ENCODE measurements at regions not wholly inside any gene's neighbourhood (a gene's known extent, or its start where the extent isn't known, plus 50 kb on each side); places are given as distances from the start of the nearest gene placed in this dataset.

- peaks cover 2% of the 10 kb centered on the region for H3K4me1 ChIP-seq (ENCODE audit: low read depth)
- no peak for DNase-seq
- H3K9me3 ChIP-seq = no peaks in the 10 kb centered on the region
- intact Hi-C loops (cut with DNase I, micrococcal nuclease) = no loop called here
- H3K4me3 ChIP-seq = no peak overlapping the region
- ATAC-seq = no peak
- TF ChIP-seq CTCF (IDR thresholded peaks at IDR 0.05) = no peak
- no peaks in the 10 kb centered on the region for H3K36me3 ChIP-seq (ENCODE audit: low read depth)
These were observed 518.3 kb upstream of the JAG1 start for GRCh38 chr20:11192106-11192505.

GRCh38 chr20:11193241-11193640 lies 519.4 kb upstream of the JAG1 start:
- no peak for ATAC-seq

GRCh38 chr20:11195169-11195568 lies 521.4 kb upstream of the JAG1 start:
- peak; percentile 46 to 58 (median 52) for DNase-seq
- TF ChIP-seq CTCF (IDR thresholded peaks at IDR 0.05) = no peak
- Histone ChIP-seq H3K9me3 (no peaks in the 10 kb centered on the region), H3K4me1 (ENCODE audit: low read depth) (peaks cover 5% of the 10 kb centered on the region), H3K36me3 (ENCODE audit: low read depth) (no peaks in the 10 kb centered on the region), H3K4me3 (no peak overlapping the region)
- intact Hi-C loops (cut with DNase I, micrococcal nuclease) = no loop called here
- peak; percentile 74 for ATAC-seq

More at GRCh38 chr20:11193241-11193640, 519.4 kb upstream of the JAG1 start:
- intact Hi-C loops (cut with DNase I, micrococcal nuclease) = no loop called here
- Histone ChIP-seq H3K4me3 (no peak overlapping the region), H3K4me1 (ENCODE audit: low read depth) (peaks cover 2% of the 10 kb centered on the region), H3K9me3 (no peaks in the 10 kb centered on the region), H3K36me3 (ENCODE audit: low read depth) (no peaks in the 10 kb centered on the region)
- DNase-seq = no peak
- TF ChIP-seq CTCF (IDR thresholded peaks at IDR 0.05) = no peak

GRCh38 chr20:11195899-11196558 lies 522.2 kb upstream of the JAG1 start:
- no peaks in the 10 kb centered on the region for H3K9me3 ChIP-seq
- DNase-seq = no peak
- peak; percentile 35 for ATAC-seq
- no peak overlapping the region for H3K4me3 ChIP-seq
- intact Hi-C loops (cut with DNase I, micrococcal nuclease) = no loop called here
- TF ChIP-seq CTCF (IDR thresholded peaks at IDR 0.05) = no peak
- H3K36me3 ChIP-seq (ENCODE audit: low read depth) = no peaks in the 10 kb centered on the region
- peaks cover 5% of the 10 kb centered on the region for H3K4me1 ChIP-seq (ENCODE audit: low read depth)

- no peak for ATAC-seq
- Histone ChIP-seq H3K9me3 (no peaks in the 10 kb centered on the region), H3K4me3 (no peak overlapping the region), H3K36me3 (ENCODE audit: low read depth) (no peaks in the 10 kb centered on the region), H3K4me1 (ENCODE audit: low read depth) (peaks cover 5% of the 10 kb centered on the region)
- intact Hi-C loops (cut with DNase I, micrococcal nuclease) = no loop called here
- no peak for TF ChIP-seq CTCF (IDR thresholded peaks at IDR 0.05)
- no peak for DNase-seq
These were observed 524.1 kb upstream of the JAG1 start for GRCh38 chr20:11197851-11198250.

Data from mucosa of descending colon (tissue), 3 donors.